ENCODE measurements at regions not wholly inside any gene's neighbourhood (a gene's known extent, or its start where the extent isn't known, plus 50 kb on each side); places are given as distances from the start of the nearest gene placed in this dataset.

GRCh38 chr2:172374318-172375240 is 52.8 kb upstream of the ITGA6 start:
- no peak for TF ChIP-seq CTCF (IDR thresholded peaks at IDR 0.05 in 8 of 11, conservative IDR thresholded peaks at IDR 0.05 in 3 of 11)
- TF ChIP-seq POLR2AphosphoS5 (IDR thresholded peaks at IDR 0.05): no peak
- no peak for TF ChIP-seq POLR2A (IDR thresholded peaks at IDR 0.05)

Data from spleen (tissue), 7 donors.